ENCODE measurements at regions not wholly inside any gene's neighbourhood (a gene's known extent, or its start where the extent isn't known, plus 50 kb on each side); places are given as distances from the start of the nearest gene placed in this dataset.

- H3K36me3 ChIP-seq (replicated peaks in 1 of 2; ENCODE audit: control insufficient read depth in 1 of 2, insufficient read depth in 2 of 2, low read length in 2 of 2), result no peaks in the 10 kb centered on the region
- H3K27ac Mint-ChIP-seq, result no peak overlapping the region
- intact Hi-C loops (cut with micrococcal nuclease), result no loop called here
- H3K36me3 Mint-ChIP-seq, result no peaks in the 10 kb centered on the region
- WGBS (ENCODE audit: insufficient coverage), result 84% methylated on average over 2 of the region's 3 CpGs
- no peak overlapping the region for H3K27ac ChIP-seq (ENCODE audit: low read depth in 1 of 2, low read length in 2 of 2)
- H3K4me3 Mint-ChIP-seq, result no peak overlapping the region
- no peaks in the 10 kb centered on the region for H3K4me1 ChIP-seq (ENCODE audit: control insufficient read depth in 1 of 2, insufficient read depth in 2 of 2, low read length in 2 of 2)
- no peak overlapping the region for H2AFZ ChIP-seq (ENCODE audit: insufficient read depth, low read depth, low read length, poor library complexity, severe bottlenecking)
- no peaks in the 10 kb centered on the region for H3K79me2 ChIP-seq (ENCODE audit: insufficient read depth, low read length)
- peaks cover 0 to 7% (median 2%) of the 10 kb centered on the region in 3 donors for H3K27me3 Mint-ChIP-seq (ENCODE audit: low read depth in 3 of 3)
- H3K9ac ChIP-seq (ENCODE audit: insufficient read depth, low read length, poor library complexity, severe bottlenecking), result no peak overlapping the region
- no peak overlapping the region for H3K4me2 ChIP-seq (replicated peaks; ENCODE audit: extremely low read depth, low read length, poor library complexity, severe bottlenecking)
- no peaks in the 10 kb centered on the region for H3K9me3 ChIP-seq (replicated peaks in 1 of 2; ENCODE audit: control insufficient read depth in 1 of 2, insufficient read depth in 1 of 2, low read length in 2 of 2)
- no peaks in the 10 kb centered on the region for H3K27me3 ChIP-seq (ENCODE audit: control insufficient read depth in 2 of 2, insufficient read depth in 2 of 2, low read length in 2 of 2)
- H3K9me3 Mint-ChIP-seq, result peaks cover 0 to 2% (median 0%) of the 10 kb centered on the region in 7 donors
- H3K4me3 ChIP-seq (replicated peaks in 1 of 3; ENCODE audit: low read depth in 2 of 3, low read length in 3 of 3), result no peak overlapping the region
- no peaks in the 10 kb centered on the region for H3K4me1 Mint-ChIP-seq
- no peak for TF ChIP-seq CTCF (IDR thresholded peaks at IDR 0.05)
- no peak for DNase-seq
- H4K20me1 ChIP-seq (ENCODE audit: insufficient read depth, low read length), result no peaks in the 10 kb centered on the region
Measured at GRCh38 chr1:14138135-14138506, 438.1 kb downstream of the PRDM2 start.

GRCh38 chr1:14138687-14139086, 438.7 kb downstream of the PRDM2 start:
- intact Hi-C loops (cut with micrococcal nuclease), result no loop called here
- Histone ChIP-seq H3K4me2 (replicated peaks; ENCODE audit: extremely low read depth, low read length, poor library complexity, severe bottlenecking) (no peak overlapping the region), H3K9me3 (replicated peaks in 1 of 2; ENCODE audit: control insufficient read depth in 1 of 2, insufficient read depth in 1 of 2, low read length in 2 of 2) (no peaks in the 10 kb centered on the region), H3K9ac (ENCODE audit: insufficient read depth, low read length, poor library complexity, severe bottlenecking) (no peak overlapping the region), H3K4me1 (ENCODE audit: control insufficient read depth in 1 of 2, insufficient read depth in 2 of 2, low read length in 2 of 2) (no peaks in the 10 kb centered on the region), H3K4me3 (replicated peaks in 1 of 3; ENCODE audit: low read depth in 2 of 3, low read length in 3 of 3) (no peak overlapping the region), H3K27ac (ENCODE audit: low read depth in 1 of 2, low read length in 2 of 2) (no peak overlapping the region), H2AFZ (ENCODE audit: insufficient read depth, low read depth, low read length, poor library complexity, severe bottlenecking) (no peak overlapping the region), H3K27me3 (ENCODE audit: control insufficient read depth in 2 of 2, insufficient read depth in 2 of 2, low read length in 2 of 2) (no peaks in the 10 kb centered on the region), H3K36me3 (replicated peaks in 1 of 2; ENCODE audit: control insufficient read depth in 1 of 2, insufficient read depth in 2 of 2, low read length in 2 of 2) (no peaks in the 10 kb centered on the region), H4K20me1 (ENCODE audit: insufficient read depth, low read length) (no peaks in the 10 kb centered on the region), H3K79me2 (ENCODE audit: insufficient read depth, low read length) (no peaks in the 10 kb centered on the region)
- no peak for TF ChIP-seq CTCF (IDR thresholded peaks at IDR 0.05)
- WGBS (ENCODE audit: insufficient coverage), result 83% methylated on average over 2 of the region's 6 CpGs
- H3K4me1 Mint-ChIP-seq, result no peaks in the 10 kb centered on the region
- peaks cover 0 to 2% (median 0%) of the 10 kb centered on the region in 7 donors for H3K9me3 Mint-ChIP-seq
- H3K27ac Mint-ChIP-seq, result no peak overlapping the region
- no peak for DNase-seq
- no peaks in the 10 kb centered on the region for H3K36me3 Mint-ChIP-seq
- H3K27me3 Mint-ChIP-seq (ENCODE audit: low read depth in 3 of 3), result peaks cover 0 to 6% (median 2%) of the 10 kb centered on the region in 3 donors
- H3K4me3 Mint-ChIP-seq, result no peak overlapping the region
